H9 (cell line): ENCODE measurements at regions not wholly inside any gene's neighbourhood (a gene's known extent, or its start where the extent isn't known, plus 50 kb on each side); places are given as distances from the start of the nearest gene placed in this dataset.

Source experiments
- DNase-seq: peaks from one replicate; pipeline ENCODE4 v3.0.0-alpha.2; 2017
- H2AFZ ChIP-seq: one replicate; pipeline ENCODE4 v1.6.1; 2013; ENCODE audit warnings: mild to moderate bottlenecking, low read length, control low read depth, moderate library complexity
- H2AK5ac ChIP-seq: 2 replicates; pipeline ENCODE4 v1.6.1; 2013; ENCODE audit warnings: low read length, control low read depth, mixed read lengths; ENCODE audit not compliant: insufficient read length
- H2BK120ac ChIP-seq: one replicate; pipeline ENCODE4 v1.6.1; 2013; ENCODE audit warnings: low read depth, mild to moderate bottlenecking, low read length, control low read depth, inconsistent platforms; ENCODE audit not compliant: poor library complexity, severe bottlenecking
- H2BK12ac ChIP-seq: 2 replicates; pipeline ENCODE4 v1.6.1; 2013; ENCODE audit warnings: low read length, control low read depth, mixed read lengths, low read depth; ENCODE audit not compliant: insufficient read length
- H2BK15ac ChIP-seq: 2 replicates; pipeline ENCODE4 v1.6.1; 2013; ENCODE audit warnings: low read depth, low read length, control low read depth
- H2BK20ac ChIP-seq: one replicate; pipeline ENCODE4 v1.6.1; 2013; ENCODE audit warnings: low read depth, mild to moderate bottlenecking, low read length, control low read depth, inconsistent platforms; ENCODE audit not compliant: poor library complexity, severe bottlenecking
- H2BK5ac ChIP-seq: 2 replicates; pipeline ENCODE4 v1.6.1; 2013; ENCODE audit warnings: low read length, control low read depth, mixed read lengths; ENCODE audit not compliant: insufficient read length
- H3K14ac ChIP-seq: 2 replicates; pipeline ENCODE4 v1.6.1; 2013; ENCODE audit warnings: low read length, control low read depth; ENCODE audit not compliant: insufficient read depth
- H3K18ac ChIP-seq: 2 replicates; pipeline ENCODE4 v1.6.1; 2013; ENCODE audit warnings: low read depth, mild to moderate bottlenecking, mixed read lengths, low read length, control low read depth; ENCODE audit not compliant: insufficient read length
- H3K23ac ChIP-seq: 2 replicates; pipeline ENCODE4 v1.6.1; 2013; ENCODE audit warnings: low read length, control low read depth, mixed read lengths, low read depth; ENCODE audit not compliant: insufficient read length
- H3K23me2 ChIP-seq: 2 replicates; pipeline ENCODE4 v1.6.1; 2013; ENCODE audit warnings: low read depth, mild to moderate bottlenecking, mixed read lengths, low read length, control low read depth; ENCODE audit not compliant: insufficient read length, poor library complexity, severe bottlenecking
- H3K27ac ChIP-seq: 2 replicates; pipeline ENCODE4 v1.5.1; 2013; ENCODE audit warnings: low read length, control low read depth, mixed read lengths, low read depth; ENCODE audit not compliant: insufficient read length
- H3K27me3 ChIP-seq: 2 replicates; pipeline ENCODE4 v1.6.1; 2013; ENCODE audit warnings: low read length, control low read depth, inconsistent platforms; ENCODE audit not compliant: insufficient read depth
- H3K4ac ChIP-seq: 2 replicates; pipeline ENCODE4 v1.6.1; 2013; ENCODE audit warnings: low read depth, mild to moderate bottlenecking, control low read depth, inconsistent platforms, low read length, moderate library complexity
- H3K4me1 ChIP-seq: 2 replicates; pipeline ENCODE4 v1.6.1; 2013; ENCODE audit warnings: low read length, control low read depth, inconsistent platforms; ENCODE audit not compliant: insufficient read depth
- H3K4me2 ChIP-seq: 2 replicates; pipeline ENCODE4 v1.6.1; 2013; ENCODE audit warnings: low read length, control low read depth, mixed read lengths; ENCODE audit not compliant: insufficient read length, insufficient read depth
- H3K56ac ChIP-seq: 2 replicates; pipeline ENCODE4 v1.6.1; 2013; ENCODE audit warnings: low read depth, mild to moderate bottlenecking, mixed read lengths, low read length, control low read depth; ENCODE audit not compliant: insufficient read length
- H3K79me1 ChIP-seq: 2 replicates; pipeline ENCODE4 v1.6.1; 2013; ENCODE audit warnings: low read depth, mild to moderate bottlenecking, moderate library complexity, low read length, control low read depth, inconsistent platforms; ENCODE audit not compliant: insufficient read depth, poor library complexity, severe bottlenecking
- H3K79me2 ChIP-seq: 2 replicates; pipeline ENCODE4 v1.6.1; 2013; ENCODE audit warnings: low read length, control low read depth, inconsistent platforms; ENCODE audit not compliant: insufficient read depth
- H3K9ac ChIP-seq: 2 replicates; pipeline ENCODE4 v1.6.1; 2013; ENCODE audit warnings: low read length, control low read depth, mixed read lengths; ENCODE audit not compliant: insufficient read length; ENCODE audit errors: extremely low read depth
- H3K9me3 ChIP-seq: one replicate; pipeline ENCODE4 v1.6.1; 2013; ENCODE audit warnings: low read depth, low read length, inconsistent platforms; ENCODE audit not compliant: control insufficient read depth
- H3T11ph ChIP-seq: one replicate; pipeline ENCODE4 v1.6.1; 2013; ENCODE audit warnings: mild to moderate bottlenecking, low read length, control low read depth, inconsistent platforms
- H4K20me1 ChIP-seq: one replicate; pipeline ENCODE4 v1.6.1; 2013; ENCODE audit not compliant: control insufficient read depth, insufficient read length, insufficient read depth
- H4K5ac ChIP-seq: 2 replicates; pipeline ENCODE4 v1.6.1; 2013; ENCODE audit warnings: low read depth, mild to moderate bottlenecking, mixed read lengths, low read length, control low read depth; ENCODE audit not compliant: insufficient read length
- H4K8ac ChIP-seq: replicated peaks from 2 replicates; pipeline ENCODE4 v1.6.1; 2013; ENCODE audit warnings: low read length, control low read depth, mixed read lengths, low read depth; ENCODE audit not compliant: insufficient read length
- H4K91ac ChIP-seq: 2 replicates; pipeline ENCODE4 v1.6.1; 2013; ENCODE audit warnings: low read depth, mild to moderate bottlenecking, moderate library complexity, mixed read lengths, low read length, control low read depth; ENCODE audit not compliant: insufficient read length
- H3K27ac Mint-ChIP-seq, 3 experiments: 2 replicates in 2 of 3; 3 replicates in 1 of 3; pipeline ENCODE4 v1.8.0; 2020 to 2021; ENCODE audit warnings: mixed read lengths in 3 of 3, mild to moderate bottlenecking in 1 of 3, moderate library complexity in 1 of 3
- H3K27me3 Mint-ChIP-seq: 2 replicates; pipeline ENCODE4 v1.8.0; 2021; ENCODE audit warnings: low read depth, mild to moderate bottlenecking, moderate library complexity, mixed read lengths
- H3K36me3 Mint-ChIP-seq, 3 experiments: 2 replicates in 2 of 3; 3 replicates in 1 of 3; pipeline ENCODE4 v1.8.0; 2020 to 2021; ENCODE audit warnings: low read depth in 3 of 3, mixed read lengths in 3 of 3; ENCODE audit not compliant: insufficient read depth in 1 of 3
- H3K4me1 Mint-ChIP-seq, 2 experiments: 2 replicates each; pipeline ENCODE4 v1.8.0; 2020; ENCODE audit warnings: mixed read lengths in 2 of 2
- H3K4me3 Mint-ChIP-seq, 2 experiments: 2 replicates in 1 of 2; 3 replicates in 1 of 2; pipeline ENCODE4 v1.8.0; 2020 to 2021; ENCODE audit warnings: mild to moderate bottlenecking in 2 of 2, mixed read lengths in 2 of 2, moderate library complexity in 1 of 2
- H3K9me3 Mint-ChIP-seq, 2 experiments: 2 replicates in 1 of 2; 3 replicates in 1 of 2; pipeline ENCODE4 v1.8.0; 2020; ENCODE audit warnings: mild to moderate bottlenecking in 2 of 2, mixed read lengths in 2 of 2, moderate library complexity in 1 of 2
- WGBS: extraction: QIAGEN DNeasy Blood & Tissue Kit; methylation state at CpG from one replicate; pipeline ENCODE4 v1.1.7; 2013; ENCODE audit warnings: missing lambda C conversion rate, low lambda C conversion rate, mixed read lengths; ENCODE audit not compliant: insufficient read length; ENCODE audit errors: extremely low coverage; 5-methylcytosine and 5-hydroxymethylcytosine counted together
- TF ChIP-seq, protein P1 (sequence below): fragments of 200-600 bp; sonication (generic); conservative IDR thresholded peaks from 3 replicates; pipeline ENCODE4 v1.8.0; 2021; ENCODE audit warnings: antibody characterized with exemption, mild to moderate bottlenecking

DNA sequence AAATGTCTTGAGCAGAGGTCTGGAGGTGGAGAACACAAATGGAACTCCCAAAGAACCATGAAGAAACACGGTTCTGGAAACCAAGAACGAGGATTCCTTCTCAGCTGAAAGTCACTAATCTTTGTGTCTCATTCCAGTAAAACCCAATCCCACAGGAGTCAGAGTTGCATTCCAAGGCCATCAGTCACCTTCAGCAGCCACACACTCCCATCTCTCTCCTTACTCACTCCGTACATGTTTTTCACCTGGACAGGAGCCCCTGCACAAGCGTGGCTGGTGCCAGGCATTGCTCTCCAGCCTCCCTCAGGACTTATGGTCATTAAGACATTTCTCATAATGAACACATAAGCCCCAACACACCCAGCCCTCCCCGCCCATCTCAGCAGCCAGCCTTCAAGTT is 175.4 kb upstream of the SIX2 start:
- Histone ChIP-seq H2BK5ac (no peak overlapping the region), H4K91ac (no peak overlapping the region), H2BK12ac (no peak overlapping the region), H3K9me3 (no peaks in the 10 kb centered on the region), H3T11ph (no peak overlapping the region), H3K79me1 (no peaks in the 10 kb centered on the region), H4K20me1 (no peaks in the 10 kb centered on the region), H4K5ac (no peak overlapping the region), H3K14ac (no peak overlapping the region), H3K18ac (no peak overlapping the region), H3K56ac (no peak overlapping the region), H3K79me2 (no peaks in the 10 kb centered on the region), H3K27ac (no peak overlapping the region), H3K23ac (no peak overlapping the region), H2AFZ (no peak overlapping the region), H3K4me2 (no peak overlapping the region), H3K4me1 (no peaks in the 10 kb centered on the region), H2AK5ac (no peak overlapping the region), H2BK20ac (no peak overlapping the region), H2BK120ac (no peak overlapping the region), H4K8ac (no peak overlapping the region), H3K9ac (no peak overlapping the region), H2BK15ac (no peak overlapping the region), H3K27me3 (no peaks in the 10 kb centered on the region), H3K23me2 (no peaks in the 10 kb centered on the region), H3K4ac (no peak overlapping the region)
- H3K27ac Mint-ChIP-seq: peak overlapping the region in 1 of 3 experiments; percentile 59; a peak in 1 of 7 replicates
- peaks cover 4 to 5% of the 10 kb centered on the region in 2 experiments; a peak in 3 of 4 replicates for H3K4me1 Mint-ChIP-seq
- H3K36me3 Mint-ChIP-seq: no peaks in the 10 kb centered on the region
- no peak for DNase-seq
- H3K4me3 Mint-ChIP-seq: no peak overlapping the region
- H3K9me3 Mint-ChIP-seq: no peaks in the 10 kb centered on the region
- no CpG with 5 or more reads among the region's 5 CpGs for WGBS
- TF ChIP-seq, protein P1, sequence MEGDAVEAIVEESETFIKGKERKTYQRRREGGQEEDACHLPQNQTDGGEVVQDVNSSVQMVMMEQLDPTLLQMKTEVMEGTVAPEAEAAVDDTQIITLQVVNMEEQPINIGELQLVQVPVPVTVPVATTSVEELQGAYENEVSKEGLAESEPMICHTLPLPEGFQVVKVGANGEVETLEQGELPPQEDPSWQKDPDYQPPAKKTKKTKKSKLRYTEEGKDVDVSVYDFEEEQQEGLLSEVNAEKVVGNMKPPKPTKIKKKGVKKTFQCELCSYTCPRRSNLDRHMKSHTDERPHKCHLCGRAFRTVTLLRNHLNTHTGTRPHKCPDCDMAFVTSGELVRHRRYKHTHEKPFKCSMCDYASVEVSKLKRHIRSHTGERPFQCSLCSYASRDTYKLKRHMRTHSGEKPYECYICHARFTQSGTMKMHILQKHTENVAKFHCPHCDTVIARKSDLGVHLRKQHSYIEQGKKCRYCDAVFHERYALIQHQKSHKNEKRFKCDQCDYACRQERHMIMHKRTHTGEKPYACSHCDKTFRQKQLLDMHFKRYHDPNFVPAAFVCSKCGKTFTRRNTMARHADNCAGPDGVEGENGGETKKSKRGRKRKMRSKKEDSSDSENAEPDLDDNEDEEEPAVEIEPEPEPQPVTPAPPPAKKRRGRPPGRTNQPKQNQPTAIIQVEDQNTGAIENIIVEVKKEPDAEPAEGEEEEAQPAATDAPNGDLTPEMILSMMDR: no peak
- H3K27me3 Mint-ChIP-seq: peaks cover 13% of the 10 kb centered on the region
